GM23248 (cell line): ENCODE measurements at regions not wholly inside any gene's neighbourhood (a gene's known extent, or its start where the extent isn't known, plus 50 kb on each side); places are given as distances from the start of the nearest gene placed in this dataset.

Source experiments
- DNase-seq: peaks from one replicate; pipeline ENCODE4 v3.0.0-alpha.2; 2015
- H2AFZ ChIP-seq: fragments of 200-600 bp; sonication (generic); 2 replicates; pipeline ENCODE4 v1.6.1; 2016; ENCODE audit warnings: antibody characterized with exemption
- H3F3A ChIP-seq: fragments of 200-600 bp; sonication (generic); 2 replicates; pipeline ENCODE4 v1.6.1; 2016; ENCODE audit warnings: mild to moderate bottlenecking, antibody characterized with exemption, mixed run types; ENCODE audit not compliant: insufficient read depth
- H3K27ac ChIP-seq: fragments of 200-600 bp; sonication (generic); 2 replicates; pipeline ENCODE4 v1.5.1; 2016; ENCODE audit warnings: mild to moderate bottlenecking
- H3K27me3 ChIP-seq: fragments of 200-600 bp; sonication (generic); replicated peaks from 2 replicates; pipeline ENCODE4 v1.6.1; 2016; ENCODE audit warnings: mild to moderate bottlenecking; ENCODE audit not compliant: insufficient read depth
- H3K36me3 ChIP-seq: fragments of 200-600 bp; sonication (generic); 2 replicates; pipeline ENCODE4 v1.6.1; 2016; ENCODE audit warnings: low read depth, mild to moderate bottlenecking
- H3K4me1 ChIP-seq: fragments of 200-600 bp; sonication (generic); 2 replicates; pipeline ENCODE4 v1.6.1; 2016; ENCODE audit warnings: mild to moderate bottlenecking; ENCODE audit not compliant: insufficient read depth
- H3K4me2 ChIP-seq: fragments of 200-600 bp; sonication (generic); one replicate; pipeline ENCODE4 v1.6.1; 2016; ENCODE audit warnings: mild to moderate bottlenecking; ENCODE audit not compliant: unreplicated experiment
- H3K4me3 ChIP-seq: fragments of 200-600 bp; sonication (generic); 2 replicates; pipeline ENCODE4 v1.5.1; 2016; ENCODE audit warnings: mild to moderate bottlenecking
- H3K79me2 ChIP-seq: fragments of 200-600 bp; sonication (generic); 2 replicates; pipeline ENCODE4 v1.6.1; 2016; ENCODE audit warnings: mild to moderate bottlenecking; ENCODE audit not compliant: insufficient read depth
- H3K9ac ChIP-seq: fragments of 200-600 bp; sonication (generic); 2 replicates; pipeline ENCODE4 v1.6.1; 2016; ENCODE audit warnings: mild to moderate bottlenecking
- H3K9me2 ChIP-seq: fragments of 200-600 bp; sonication (generic); 2 replicates; pipeline ENCODE4 v1.6.1; 2016; ENCODE audit warnings: mixed run types, mild to moderate bottlenecking, moderate library complexity; ENCODE audit not compliant: insufficient read depth
- H3K9me3 ChIP-seq: fragments of 200-600 bp; sonication (generic); one replicate; pipeline ENCODE4 v1.6.1; 2017; ENCODE audit warnings: low read depth
- H4K20me1 ChIP-seq: fragments of 200-600 bp; sonication (generic); 2 replicates; pipeline ENCODE4 v1.6.0; 2016; ENCODE audit not compliant: insufficient read depth
- EZH2 ChIP-seq: fragments of 200-600 bp; sonication (generic); IDR thresholded peaks from 2 replicates; pipeline ENCODE4 v1.6.1; 2018; ENCODE audit warnings: antibody characterized with exemption, mild to moderate bottlenecking; ENCODE audit not compliant: insufficient read depth, poor library complexity, severe bottlenecking
- EZH2phosphoT487 ChIP-seq: fragments of 200-600 bp; sonication (generic); IDR thresholded peaks from 2 replicates; pipeline ENCODE4 v1.6.1; 2018; ENCODE audit warnings: antibody characterized with exemption, moderate library complexity, mild to moderate bottlenecking, low read depth; ENCODE audit not compliant: insufficient read depth
- WGBS, 2 experiments: methylation state at CpG; one replicate each; pipeline ENCODE4 v1.1.6; 2015 to 2017; ENCODE audit warnings: low lambda C conversion rate in 2 of 2, low coverage in 1 of 2; ENCODE audit errors: missing lambda C conversion rate in 2 of 2; 5-methylcytosine and 5-hydroxymethylcytosine counted together
- in situ Hi-C: fragments of 300-500 bp; cut with MboI; formaldehyde crosslinking; loops from 2 replicates; pipeline ENCODE4 v1.15.0; 2020

- in situ Hi-C loops: no loop called here
- no peak overlapping the region for H2AFZ ChIP-seq
- no peaks in the 10 kb centered on the region for H3F3A ChIP-seq
- no peak for TF ChIP-seq EZH2phosphoT487
- no peak for TF ChIP-seq EZH2
- no peak overlapping the region for H3K4me2 ChIP-seq
- no peaks in the 10 kb centered on the region for H3K9me2 ChIP-seq
- no peaks in the 10 kb centered on the region for H3K36me3 ChIP-seq
- no peak for DNase-seq
- no peak overlapping the region for H3K27ac ChIP-seq
- no peaks in the 10 kb centered on the region for H4K20me1 ChIP-seq
- H3K79me2 ChIP-seq: no peaks in the 10 kb centered on the region
- H3K9me3 ChIP-seq: no peaks in the 10 kb centered on the region
- H3K4me3 ChIP-seq: no peak overlapping the region
- 72 to 88% methylated on average over 7 of the region's 7 CpGs for WGBS, 2 experiments
- 0 out of 2 replicates have a peak, but pooled peaks cover 4% of the 10 kb centered on the region for H3K27me3 ChIP-seq
- H3K4me1 ChIP-seq: no peaks in the 10 kb centered on the region
- H3K9ac ChIP-seq: no peak overlapping the region
Observed at GRCh38 chr4:153950100-153950979, 161.5 kb upstream of the SFRP2 start.

DNA sequence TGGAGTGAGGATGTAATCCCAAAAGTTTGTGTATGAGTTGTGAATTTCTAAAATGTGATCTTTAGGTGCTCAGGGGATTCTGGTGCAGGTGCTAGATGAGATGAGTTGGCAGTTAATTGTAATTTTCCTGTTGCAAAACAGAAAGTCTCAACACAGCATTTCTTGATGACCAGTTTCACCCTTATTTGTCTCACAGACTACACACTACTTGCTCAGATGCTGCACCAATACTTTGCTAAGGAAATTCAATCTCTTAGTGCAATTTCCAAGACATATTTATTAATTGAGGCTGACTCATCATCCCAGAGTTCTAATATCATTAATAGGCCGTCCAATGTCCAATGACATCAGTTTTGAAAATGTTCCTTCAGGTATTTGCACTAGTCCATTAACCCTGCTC is 159.2 kb upstream of the SFRP2 start:
- no peaks in the 10 kb centered on the region for H4K20me1 ChIP-seq
- H3K27me3 ChIP-seq: 0 out of 2 replicates have a peak, but pooled peaks cover 4% of the 10 kb centered on the region
- WGBS, 2 experiments: 50 to 61% methylated on average over 1 of the region's 1 CpG
- H3K9ac ChIP-seq: no peak overlapping the region
- no peak for TF ChIP-seq EZH2phosphoT487
- no peak for TF ChIP-seq EZH2
- no peak overlapping the region for H3K4me3 ChIP-seq
- H3K9me2 ChIP-seq: no peaks in the 10 kb centered on the region
- H2AFZ ChIP-seq: no peak overlapping the region
- no peaks in the 10 kb centered on the region for H3K79me2 ChIP-seq
- DNase-seq: no peak
- H3K36me3 ChIP-seq: no peaks in the 10 kb centered on the region
- no peaks in the 10 kb centered on the region for H3K4me1 ChIP-seq
- in situ Hi-C loops: no loop called here
- H3K27ac ChIP-seq: no peak overlapping the region
- no peaks in the 10 kb centered on the region for H3F3A ChIP-seq
- no peaks in the 10 kb centered on the region for H3K9me3 ChIP-seq
- H3K4me2 ChIP-seq: no peak overlapping the region

GRCh38 chr4:153947124-153947523 is 158.2 kb upstream of the SFRP2 start:
- Histone ChIP-seq H4K20me1 (no peaks in the 10 kb centered on the region), H3K4me2 (no peak overlapping the region), H3K79me2 (no peaks in the 10 kb centered on the region), H3K36me3 (no peaks in the 10 kb centered on the region), H3K4me3 (no peak overlapping the region), H3K9ac (no peak overlapping the region), H3K9me2 (no peaks in the 10 kb centered on the region), H3K27me3 (0 out of 2 replicates have a peak, but pooled peaks cover 4% of the 10 kb centered on the region), H3K27ac (no peak overlapping the region), H3K9me3 (no peaks in the 10 kb centered on the region), H3F3A (no peaks in the 10 kb centered on the region), H3K4me1 (no peaks in the 10 kb centered on the region), H2AFZ (no peak overlapping the region)
- 29 to 43% methylated on average over 1 of the region's 1 CpG for WGBS, 2 experiments
- in situ Hi-C loops: no loop called here
- DNase-seq: no peak
- TF ChIP-seq EZH2phosphoT487 (no peak), EZH2 (no peak)

DNA sequence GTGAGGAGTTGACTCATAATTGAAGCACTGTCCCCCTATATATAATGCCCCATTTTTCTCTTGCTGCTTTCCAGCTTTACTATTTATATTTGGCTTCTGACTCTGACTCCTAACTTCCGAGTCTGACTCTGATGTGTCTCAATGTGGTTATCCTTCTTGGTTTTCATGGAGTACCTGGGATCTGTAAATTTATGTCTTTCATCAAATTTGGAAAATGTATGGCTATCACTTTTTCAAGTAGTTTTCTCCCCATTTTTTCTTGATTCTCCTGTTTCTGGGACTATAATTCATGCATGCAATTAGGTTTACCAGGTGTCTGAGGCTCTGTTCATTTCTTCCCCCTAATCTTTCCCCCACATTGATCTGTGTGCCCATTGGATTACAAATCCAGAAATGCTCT is 156.8 kb upstream of the SFRP2 start:
- Histone ChIP-seq H3K79me2 (no peaks in the 10 kb centered on the region), H3K9me3 (no peaks in the 10 kb centered on the region), H3K27me3 (0 out of 2 replicates have a peak, but pooled peaks cover 4% of the 10 kb centered on the region), H3K4me2 (no peak overlapping the region), H3K4me1 (no peaks in the 10 kb centered on the region), H3K4me3 (no peak overlapping the region), H3K9me2 (no peaks in the 10 kb centered on the region), H2AFZ (no peak overlapping the region), H3K36me3 (no peaks in the 10 kb centered on the region), H3F3A (no peaks in the 10 kb centered on the region), H3K27ac (no peak overlapping the region), H3K9ac (no peak overlapping the region), H4K20me1 (no peaks in the 10 kb centered on the region)
- no peak for DNase-seq
- WGBS, 2 experiments: 30 to 33% methylated on average over 1 of the region's 1 CpG
- in situ Hi-C loops: no loop called here
- TF ChIP-seq EZH2phosphoT487: no peak
- TF ChIP-seq EZH2: no peak
